ENCODE measurements at regions not wholly inside any gene's neighbourhood (a gene's known extent, or its start where the extent isn't known, plus 50 kb on each side); places are given as distances from the start of the nearest gene placed in this dataset.

- TF ChIP-seq CTCF (IDR thresholded peaks at IDR 0.05; ENCODE audit: insufficient read depth, low read depth, low read length), result no peak
- no peak overlapping the region for H3K4me3 ChIP-seq (ENCODE audit: low read depth, low read length)
- peak; percentile 0 for DNase-seq (ENCODE audit: low read depth)
Observed at GRCh38 chr2:125041846-125042245, 1016.8 kb downstream of the CNTNAP5 start.

DNA sequence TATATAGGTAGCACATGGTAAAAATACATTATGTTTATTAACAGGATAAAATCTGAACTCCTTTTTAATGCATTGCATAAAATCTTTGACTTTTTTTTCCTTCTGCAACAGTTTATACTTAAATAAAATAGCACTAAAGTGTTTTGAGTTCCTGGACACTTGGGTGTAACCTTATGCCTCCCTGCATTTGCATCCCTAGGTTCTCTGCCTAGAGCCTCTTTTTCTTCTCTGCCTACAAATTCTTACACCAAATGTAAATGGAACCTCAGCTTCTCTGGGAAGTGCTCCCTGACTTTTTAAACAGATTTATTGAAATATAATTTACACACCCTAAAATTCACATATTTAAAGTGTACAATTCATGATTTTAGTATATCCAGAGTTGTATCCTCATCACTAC lies 1017.6 kb downstream of the CNTNAP5 start:
- no peak for TF ChIP-seq CTCF (IDR thresholded peaks at IDR 0.05; ENCODE audit: insufficient read depth, low read depth, low read length)
- no peak overlapping the region for H3K4me3 ChIP-seq (ENCODE audit: low read depth, low read length)
- no peak for DNase-seq (ENCODE audit: low read depth)

GRCh38 chr2:125070726-125071505 lies 1045.8 kb downstream of the CNTNAP5 start:
- no peak overlapping the region for H3K4me3 ChIP-seq (ENCODE audit: low read depth, low read length)
- no peak for TF ChIP-seq CTCF (IDR thresholded peaks at IDR 0.05; ENCODE audit: insufficient read depth, low read depth, low read length)
- no peak for DNase-seq (ENCODE audit: low read depth)

DNA sequence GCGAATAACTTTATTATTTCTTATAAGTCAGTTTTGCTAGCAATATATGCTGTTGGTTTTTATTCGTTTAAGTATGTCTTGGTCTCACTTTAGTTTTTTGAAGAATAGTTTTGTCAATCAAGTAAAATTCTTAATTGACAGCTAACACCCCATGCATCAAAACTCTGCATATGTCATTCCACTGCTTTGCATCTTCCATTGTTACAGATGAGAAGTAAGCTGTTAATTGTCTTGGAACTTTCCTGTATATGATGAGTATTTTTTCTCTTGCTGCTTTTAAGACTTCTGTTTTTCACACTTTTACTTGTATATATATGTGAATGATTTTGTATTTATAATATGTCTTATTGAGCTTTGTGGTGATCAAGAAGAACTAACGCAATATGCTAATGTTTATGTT lies 1048.4 kb downstream of the CNTNAP5 start:
- no peak for DNase-seq (ENCODE audit: low read depth)
- H3K4me3 ChIP-seq (ENCODE audit: low read depth, low read length), result no peak overlapping the region
- TF ChIP-seq CTCF (IDR thresholded peaks at IDR 0.05; ENCODE audit: insufficient read depth, low read depth, low read length), result no peak

- TF ChIP-seq CTCF (IDR thresholded peaks at IDR 0.05; ENCODE audit: insufficient read depth, low read depth, low read length), result no peak
- DNase-seq (ENCODE audit: low read depth), result no peak
- H3K4me3 ChIP-seq (ENCODE audit: low read depth, low read length), result no peak overlapping the region
Observed at GRCh38 chr2:125085904-125086303, 1060.8 kb downstream of the CNTNAP5 start.

- no peak for TF ChIP-seq CTCF (IDR thresholded peaks at IDR 0.05; ENCODE audit: insufficient read depth, low read depth, low read length)
- no peak overlapping the region for H3K4me3 ChIP-seq (ENCODE audit: low read depth, low read length)
- no peak for DNase-seq (ENCODE audit: low read depth)
Observed at GRCh38 chr2:125086313-125087184, 1061.5 kb downstream of the CNTNAP5 start.
